ENCODE measurements at regions not wholly inside any gene's neighbourhood (a gene's known extent, or its start where the extent isn't known, plus 50 kb on each side); places are given as distances from the start of the nearest gene placed in this dataset.

- H3K4me3 ChIP-seq (ENCODE audit: low read length) = no peak overlapping the region
- no peaks in the 10 kb centered on the region for H3K9me3 ChIP-seq (ENCODE audit: control insufficient read depth, insufficient read depth, low read length)
- no peaks in the 10 kb centered on the region for H3K36me3 ChIP-seq (ENCODE audit: control insufficient read depth, insufficient read depth, low read length)
- WGBS (ENCODE audit: insufficient coverage) = no CpG with 5 or more reads among the region's 1 CpG
- H3K27ac ChIP-seq (ENCODE audit: low read length) = no peak overlapping the region
- Mint-ChIP-seq H3K9me3 (no peaks in the 10 kb centered on the region), H3K36me3 (no peaks in the 10 kb centered on the region), H3K4me3 (no peak overlapping the region), H3K27me3 (ENCODE audit: low read depth in 2 of 2) (peaks cover 0 to 3% of the 10 kb centered on the region in 2 donors), H3K27ac (no peak overlapping the region), H3K4me1 (no peaks in the 10 kb centered on the region)
- intact Hi-C loops (cut with micrococcal nuclease) = no loop called here
- ATAC-seq = no peak
- no peak for TF ChIP-seq CTCF (IDR thresholded peaks at IDR 0.05)
- DNase-seq = no peak
- no peaks in the 10 kb centered on the region for H3K27me3 ChIP-seq (ENCODE audit: control insufficient read depth, insufficient read depth, low read length)
- no peaks in the 10 kb centered on the region for H3K4me1 ChIP-seq (ENCODE audit: control insufficient read depth, insufficient read depth, low read length)
Measured at GRCh38 chr3:134711284-134711683, 60.5 kb upstream of the KY start.

DNA sequence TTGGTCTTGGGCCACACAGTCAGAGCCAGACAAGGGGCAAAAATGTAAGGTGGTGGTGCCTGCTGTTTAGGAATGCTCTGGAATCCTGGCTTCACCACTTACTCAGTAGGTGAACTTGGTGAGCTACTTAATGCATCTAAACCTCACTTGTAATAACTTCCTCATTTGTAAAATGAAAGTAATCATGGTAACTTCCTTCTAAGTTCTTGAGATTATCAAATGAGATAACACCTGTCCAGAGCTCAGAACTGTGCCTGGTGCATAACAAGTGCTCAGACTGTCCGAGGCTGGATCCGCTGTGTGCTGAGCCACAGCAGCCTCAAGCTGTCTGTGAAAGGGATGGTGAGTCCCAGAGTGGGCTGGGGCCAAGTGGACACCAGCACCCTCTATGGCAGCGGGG, 62.8 kb upstream of the KY start:
- DNase-seq (no peak), ATAC-seq (no peak)
- WGBS (ENCODE audit: insufficient coverage) = 61% methylated on average over 3 of the region's 3 CpGs
- no peak for TF ChIP-seq CTCF (IDR thresholded peaks at IDR 0.05)
- peaks cover 0 to 2% of the 10 kb centered on the region in 2 donors for H3K27me3 Mint-ChIP-seq (ENCODE audit: low read depth in 2 of 2)
- H3K36me3 Mint-ChIP-seq = no peaks in the 10 kb centered on the region
- no peaks in the 10 kb centered on the region for H3K4me1 Mint-ChIP-seq
- no peaks in the 10 kb centered on the region for H3K36me3 ChIP-seq (ENCODE audit: control insufficient read depth, insufficient read depth, low read length)
- H3K4me3 ChIP-seq (ENCODE audit: low read length) = no peak overlapping the region
- no peak overlapping the region for H3K27ac ChIP-seq (ENCODE audit: low read length)
- no peaks in the 10 kb centered on the region for H3K9me3 ChIP-seq (ENCODE audit: control insufficient read depth, insufficient read depth, low read length)
- no peak overlapping the region for H3K4me3 Mint-ChIP-seq
- intact Hi-C loops (cut with micrococcal nuclease) = no loop called here
- H3K27me3 ChIP-seq (ENCODE audit: control insufficient read depth, insufficient read depth, low read length) = no peaks in the 10 kb centered on the region
- H3K4me1 ChIP-seq (ENCODE audit: control insufficient read depth, insufficient read depth, low read length) = no peaks in the 10 kb centered on the region
- no peak overlapping the region for H3K27ac Mint-ChIP-seq
- H3K9me3 Mint-ChIP-seq = no peaks in the 10 kb centered on the region

GRCh38 chr3:134718726-134719125, 67.9 kb upstream of the KY start:
- H3K27me3 ChIP-seq (ENCODE audit: control insufficient read depth, insufficient read depth, low read length) = no peaks in the 10 kb centered on the region
- H3K4me1 ChIP-seq (ENCODE audit: control insufficient read depth, insufficient read depth, low read length) = no peaks in the 10 kb centered on the region
- intact Hi-C loops (cut with micrococcal nuclease) = no loop called here
- Mint-ChIP-seq H3K36me3 (no peaks in the 10 kb centered on the region), H3K27ac (no peak overlapping the region), H3K4me1 (no peaks in the 10 kb centered on the region), H3K4me3 (no peak overlapping the region), H3K9me3 (no peaks in the 10 kb centered on the region), H3K27me3 (ENCODE audit: low read depth in 2 of 2) (peaks cover 5 to 12% of the 10 kb centered on the region in 2 donors)
- no peak overlapping the region for H3K4me3 ChIP-seq (ENCODE audit: low read length)
- TF ChIP-seq CTCF (IDR thresholded peaks at IDR 0.05) = no peak
- no peak overlapping the region for H3K27ac ChIP-seq (ENCODE audit: low read length)
- ATAC-seq (no peak), DNase-seq (no peak)
- WGBS (ENCODE audit: insufficient coverage) = 96% methylated on average over 4 of the region's 4 CpGs
- H3K36me3 ChIP-seq (ENCODE audit: control insufficient read depth, insufficient read depth, low read length) = no peaks in the 10 kb centered on the region
- H3K9me3 ChIP-seq (ENCODE audit: control insufficient read depth, insufficient read depth, low read length) = no peaks in the 10 kb centered on the region

DNA sequence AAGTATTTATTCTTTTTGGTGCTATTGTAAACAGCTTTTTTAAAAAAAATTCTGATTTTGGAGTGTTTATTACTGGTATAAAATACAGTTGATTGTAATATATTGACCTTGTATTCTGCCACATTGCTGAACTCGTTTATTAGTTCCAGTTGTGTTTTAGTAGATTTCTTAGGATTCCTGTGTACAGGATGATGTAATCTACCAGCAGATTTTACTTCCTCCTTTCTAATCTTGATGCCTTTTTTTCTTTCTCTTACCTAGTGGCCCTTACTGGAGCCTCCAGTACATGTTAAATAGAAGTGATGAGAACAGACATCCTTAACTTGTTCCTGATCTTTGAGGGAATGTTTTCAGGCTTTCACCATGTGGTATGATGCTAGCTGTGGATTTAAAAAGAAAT, 70.4 kb upstream of the KY start:
- ATAC-seq (no peak), DNase-seq (no peak)
- H3K9me3 ChIP-seq (ENCODE audit: control insufficient read depth, insufficient read depth, low read length) = no peaks in the 10 kb centered on the region
- no peak overlapping the region for H3K27ac ChIP-seq (ENCODE audit: low read length)
- no CpG with 5 or more reads among the region's 1 CpG for WGBS (ENCODE audit: insufficient coverage)
- Mint-ChIP-seq H3K27ac (no peak overlapping the region), H3K27me3 (ENCODE audit: low read depth in 2 of 2) (peaks cover 7 to 12% of the 10 kb centered on the region in 2 donors), H3K4me1 (no peaks in the 10 kb centered on the region), H3K4me3 (no peak overlapping the region), H3K9me3 (no peaks in the 10 kb centered on the region), H3K36me3 (no peaks in the 10 kb centered on the region)
- H3K4me3 ChIP-seq (ENCODE audit: low read length) = no peak overlapping the region
- H3K36me3 ChIP-seq (ENCODE audit: control insufficient read depth, insufficient read depth, low read length) = no peaks in the 10 kb centered on the region
- intact Hi-C loops (cut with micrococcal nuclease) = no loop called here
- H3K27me3 ChIP-seq (ENCODE audit: control insufficient read depth, insufficient read depth, low read length) = no peaks in the 10 kb centered on the region
- no peaks in the 10 kb centered on the region for H3K4me1 ChIP-seq (ENCODE audit: control insufficient read depth, insufficient read depth, low read length)
- no peak for TF ChIP-seq CTCF (IDR thresholded peaks at IDR 0.05)
